Endodermal cell (in vitro differentiated cells): ENCODE measurements at regions not wholly inside any gene's neighbourhood (a gene's known extent, or its start where the extent isn't known, plus 50 kb on each side); places are given as distances from the start of the nearest gene placed in this dataset.

Experiments
- DNase-seq: peaks from one replicate; pipeline ENCODE4 v3.0.0-alpha.2; 2017
- H3K27ac ChIP-seq: 2 replicates; pipeline ENCODE4 v1.5.1; 2013; ENCODE audit warnings: mild to moderate bottlenecking, low read depth, low read length, moderate library complexity
- H3K27me3 ChIP-seq: 2 replicates; pipeline ENCODE4 v1.6.1; 2013; ENCODE audit warnings: mild to moderate bottlenecking, low read length, moderate library complexity; ENCODE audit not compliant: insufficient read depth, control insufficient read depth, poor library complexity, severe bottlenecking
- H3K36me3 ChIP-seq: 2 replicates; pipeline ENCODE4 v1.7.0; 2013; ENCODE audit warnings: mild to moderate bottlenecking, low read length, moderate library complexity; ENCODE audit not compliant: control insufficient read depth, insufficient read depth
- H3K4me1 ChIP-seq: one replicate; pipeline ENCODE4 v1.7.0; 2013; ENCODE audit warnings: low read length; ENCODE audit not compliant: control insufficient read depth, insufficient read depth
- H3K4me3 ChIP-seq: 2 replicates; pipeline ENCODE4 v1.5.1; 2013; ENCODE audit warnings: mild to moderate bottlenecking, low read length, moderate library complexity
- H3K9ac ChIP-seq: 2 replicates; pipeline ENCODE4 v1.6.1; 2013; ENCODE audit warnings: mild to moderate bottlenecking, low read length, moderate library complexity; ENCODE audit not compliant: poor library complexity, severe bottlenecking; ENCODE audit errors: extremely low read depth
- H3K9me3 ChIP-seq: 2 replicates; pipeline ENCODE4 v1.6.1; 2013; ENCODE audit warnings: mild to moderate bottlenecking, low read length, moderate library complexity; ENCODE audit not compliant: control insufficient read depth
- H3K27ac Mint-ChIP-seq: 2 replicates; pipeline ENCODE4 v1.8.0; 2020; ENCODE audit warnings: mixed read lengths
- H3K27me3 Mint-ChIP-seq: 2 replicates; pipeline ENCODE4 v1.8.0; 2021; ENCODE audit warnings: mild to moderate bottlenecking, mixed read lengths; ENCODE audit not compliant: insufficient read depth
- H3K36me3 Mint-ChIP-seq: 2 replicates; pipeline ENCODE4 v1.8.0; 2020; ENCODE audit warnings: low read depth, mixed read lengths
- H3K4me1 Mint-ChIP-seq: 2 replicates; pipeline ENCODE4 v1.8.0; 2020; ENCODE audit warnings: mixed read lengths
- H3K4me3 Mint-ChIP-seq: 2 replicates; pipeline ENCODE4 v1.8.0; 2020; ENCODE audit warnings: mild to moderate bottlenecking, moderate library complexity, mixed read lengths
- H3K9me3 Mint-ChIP-seq: 2 replicates; pipeline ENCODE4 v1.8.0; 2020; ENCODE audit warnings: mild to moderate bottlenecking, mixed read lengths
- CTCF ChIP-seq: fragments of 200-600 bp; sonication (generic); conservative IDR thresholded peaks from 2 replicates; pipeline ENCODE4 v1.5.0; 2021; ENCODE audit warnings: antibody characterized with exemption, mild to moderate bottlenecking
- WGBS, 2 experiments: methylation state at CpG; one replicate each; pipeline versions ENCODE4 v1.1.5 to v1.1.7; 2013; ENCODE audit warnings: missing lambda C conversion rate in 2 of 2, mixed read lengths in 1 of 2; ENCODE audit not compliant: insufficient coverage in 1 of 2, insufficient read length in 1 of 2; 5-methylcytosine and 5-hydroxymethylcytosine counted together

GRCh38 chr2:150976604-150977003 lies 285.1 kb downstream of the RBM43 start:
- no peaks in the 10 kb centered on the region for H3K27me3 Mint-ChIP-seq
- TF ChIP-seq CTCF = no peak

GRCh38 chr2:150974864-150975263 lies 286.8 kb downstream of the RBM43 start:
- no peaks in the 10 kb centered on the region for H3K36me3 Mint-ChIP-seq

More at GRCh38 chr2:150976604-150977003, 285.1 kb downstream of the RBM43 start:
- DNase-seq = no peak
- no peaks in the 10 kb centered on the region for H3K9me3 Mint-ChIP-seq
- no peaks in the 10 kb centered on the region for H3K36me3 Mint-ChIP-seq
- no peak overlapping the region for H3K27ac Mint-ChIP-seq
- H3K4me3 Mint-ChIP-seq = no peak overlapping the region
- H3K9ac ChIP-seq = no peak overlapping the region
- H3K27me3 ChIP-seq = no peaks in the 10 kb centered on the region
- H3K4me3 ChIP-seq = no peak overlapping the region
- peaks cover 4% of the 10 kb centered on the region for H3K9me3 ChIP-seq
- H3K36me3 ChIP-seq = no peaks in the 10 kb centered on the region
- peaks cover 4% of the 10 kb centered on the region for H3K4me1 Mint-ChIP-seq
- H3K27ac ChIP-seq = no peak overlapping the region
- peaks cover 9% of the 10 kb centered on the region for H3K4me1 ChIP-seq

GRCh38 chr2:150974234-150974633 lies 287.4 kb downstream of the RBM43 start:
- no peak overlapping the region for H3K27ac Mint-ChIP-seq

More at GRCh38 chr2:150974864-150975263, 286.8 kb downstream of the RBM43 start:
- Histone ChIP-seq H3K4me3 (no peak overlapping the region), H3K4me1 (peaks cover 9% of the 10 kb centered on the region), H3K9me3 (peaks cover 14% of the 10 kb centered on the region), H3K9ac (no peak overlapping the region), H3K36me3 (no peaks in the 10 kb centered on the region), H3K27me3 (no peaks in the 10 kb centered on the region), H3K27ac (no peak overlapping the region)
- Mint-ChIP-seq H3K4me3 (no peak overlapping the region), H3K4me1 (peaks cover 4% of the 10 kb centered on the region), H3K27ac (no peak overlapping the region), H3K9me3 (no peaks in the 10 kb centered on the region), H3K27me3 (no peaks in the 10 kb centered on the region)
- DNase-seq = no peak
- no peak for TF ChIP-seq CTCF

More at GRCh38 chr2:150974234-150974633, 287.4 kb downstream of the RBM43 start:
- DNase-seq = no peak
- Histone ChIP-seq H3K27ac (no peak overlapping the region), H3K4me3 (no peak overlapping the region), H3K4me1 (peaks cover 9% of the 10 kb centered on the region), H3K27me3 (no peaks in the 10 kb centered on the region), H3K9me3 (peaks cover 14% of the 10 kb centered on the region), H3K36me3 (no peaks in the 10 kb centered on the region), H3K9ac (no peak overlapping the region)
- Mint-ChIP-seq H3K4me1 (peaks cover 4% of the 10 kb centered on the region), H3K27me3 (no peaks in the 10 kb centered on the region), H3K36me3 (no peaks in the 10 kb centered on the region), H3K4me3 (no peak overlapping the region), H3K9me3 (no peaks in the 10 kb centered on the region)
- WGBS, 2 experiments = 93 to 100% methylated on average over 1 of the region's 1 CpG
- TF ChIP-seq CTCF = no peak
